Panc1 (cell line): ENCODE measurements at regions not wholly inside any gene's neighbourhood (a gene's known extent, or its start where the extent isn't known, plus 50 kb on each side); places are given as distances from the start of the nearest gene placed in this dataset.

Experiments
- ATAC-seq: fragments of 200-7000 bp; cut with Tn5 transposase; 2 replicates; pipeline ENCODE4 v1.9.1; 2020; ENCODE audit warnings: mild to moderate bottlenecking, moderate library complexity
- BruUV-seq: library from RNA; stranded (reverse); fragments of 400-500 nt; replicated peaks from 2 replicates; lab custom pipeline; 2021; lab: Mats Ljungman, UMichigan
- CTCF ChIA-PET: fragments of 300-600 bp; sonication (Branson Sonifier 250); formaldehyde crosslinking; loops from one replicate; lab custom pipeline; 2022; ENCODE audit warnings: antibody characterized with exemption; lab: Charles Lee
- POLR2A ChIA-PET: fragments of 300-600 bp; sonication (Branson Sonifier 250); formaldehyde crosslinking; loops from one replicate; lab custom pipeline; 2022; ENCODE audit warnings: antibody characterized with exemption; lab: Charles Lee
- DNase-seq: peaks from one replicate; pipeline ENCODE4 v3.0.0-alpha.2; 2010; ENCODE audit warnings: low read depth, low spot score
- H3K27ac ChIP-seq: 2 replicates; pipeline ENCODE4 v1.5.1; 2011; ENCODE audit warnings: mild to moderate bottlenecking, low read length, inconsistent platforms
- H3K27me3 ChIP-seq: fragments of 200-500 bp; sonication (Bioruptor generic); 2 replicates; pipeline ENCODE4 v1.6.0; 2014; ENCODE audit warnings: low read length, inconsistent platforms; ENCODE audit not compliant: control insufficient read depth, insufficient read depth
- H3K36me3 ChIP-seq: fragments of 200-500 bp; sonication (Bioruptor generic); 2 replicates; pipeline ENCODE4 v1.5.1; 2014; ENCODE audit warnings: inconsistent platforms, mild to moderate bottlenecking, low read length, moderate library complexity; ENCODE audit not compliant: control insufficient read depth, insufficient read depth
- H3K4me1 ChIP-seq: 2 replicates; pipeline ENCODE4 v1.5.1; 2011; ENCODE audit warnings: inconsistent platforms, mild to moderate bottlenecking, low read length, moderate library complexity; ENCODE audit not compliant: control insufficient read depth, insufficient read depth
- H3K4me3 ChIP-seq, 2 experiments: 2 replicates each; pipeline ENCODE4 v1.5.1; 2011 to 2012; ENCODE audit warnings: low read depth in 2 of 2, low read length in 2 of 2, mild to moderate bottlenecking in 2 of 2, inconsistent platforms in 1 of 2, moderate library complexity in 1 of 2
- H3K9me3 ChIP-seq: fragments of 200-500 bp; sonication (Bioruptor generic); 2 replicates; pipeline ENCODE4 v1.5.1; 2014; ENCODE audit warnings: low read depth, mild to moderate bottlenecking, inconsistent platforms, low read length, moderate library complexity; ENCODE audit not compliant: control insufficient read depth, insufficient read depth
- POLR2AphosphoS5 ChIP-seq: IDR thresholded peaks from 2 replicates; pipeline ENCODE4 v1.6.1; 2012; ENCODE audit warnings: mild to moderate bottlenecking, low read depth, low read length, moderate library complexity
- REST ChIP-seq, 2 experiments: IDR thresholded peaks; 2 replicates each; pipeline ENCODE4 v1.6.1; 2011 to 2012; ENCODE audit warnings: low read depth in 2 of 2, control low read depth in 1 of 2, low read length in 1 of 2, mild to moderate bottlenecking in 1 of 2, moderate library complexity in 1 of 2; ENCODE audit not compliant: insufficient read depth in 1 of 2
- SIN3A ChIP-seq: IDR thresholded peaks from 2 replicates; pipeline ENCODE4 v1.6.1; 2012; ENCODE audit warnings: low read depth, mild to moderate bottlenecking, low read length, moderate library complexity, borderline replicate concordance; ENCODE audit not compliant: insufficient read depth
- TCF7L2 ChIP-seq: IDR thresholded peaks from 2 replicates; pipeline ENCODE4 v1.6.1; 2011; ENCODE audit warnings: mild to moderate bottlenecking, low read depth, low read length, inconsistent platforms
- in situ Hi-C: cut with HindIII; loops from 2 replicates; pipeline ENCODE4 v1.10.0; 2016; ENCODE audit warnings: low sequenced_read_pairs, low pct_unique_long_range_greater_than_20kb
- intact Hi-C: fragments of 100-400 bp; cut with micrococcal nuclease; formaldehyde crosslinking; loops from one replicate; pipeline ENCODE4 v1.10.0; 2022; ENCODE audit not compliant: unreplicated experiment
- TF ChIP-seq, protein P1 (sequence below): fragments of 450-650 bp; IDR thresholded peaks from 2 replicates; pipeline ENCODE4 v1.5.1; 2017; ENCODE audit warnings: mild to moderate bottlenecking

DNA sequence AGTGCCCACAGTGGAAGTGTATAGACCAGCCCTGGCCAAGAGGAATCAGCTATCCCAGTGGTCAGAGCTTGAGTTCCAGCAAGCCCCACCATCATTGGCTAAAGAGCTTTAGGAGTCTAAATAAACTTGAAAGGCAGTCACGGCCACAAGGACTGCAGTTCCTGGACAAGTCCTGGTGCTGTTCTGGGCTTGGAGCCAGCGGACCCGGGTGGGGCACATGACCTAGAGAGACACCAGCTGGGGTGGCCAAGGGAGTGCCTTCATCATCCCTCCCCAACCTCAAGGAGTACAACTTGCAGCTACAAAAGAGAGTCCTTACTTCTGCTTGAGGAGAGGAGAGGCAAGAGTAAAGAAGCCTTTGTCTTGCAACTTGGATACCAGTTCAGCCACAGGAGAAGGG is 439.8 kb upstream of the TMEFF2 start:
- Histone ChIP-seq H3K27me3 (no peaks in the 10 kb centered on the region), H3K4me3 (no peak overlapping the region), H3K4me1 (no peaks in the 10 kb centered on the region), H3K9me3 (no peaks in the 10 kb centered on the region), H3K27ac (no peak overlapping the region), H3K36me3 (no peaks in the 10 kb centered on the region)
- in situ Hi-C loops = no loop called here
- CTCF ChIA-PET = no interaction called here
- intact Hi-C loops = no loop called here
- no TSS peak for BruUV-seq
- TF ChIP-seq REST (IDR thresholded peaks at IDR 0.05; ENCODE audit: insufficient read depth in 1 of 2, low read depth in 2 of 2, low read length in 1 of 2) = no peak
- TF ChIP-seq TCF7L2 = no peak
- no peak for TF ChIP-seq SIN3A
- DNase-seq = no peak
- ATAC-seq = no peak
- POLR2A ChIA-PET = no interaction called here

DNA sequence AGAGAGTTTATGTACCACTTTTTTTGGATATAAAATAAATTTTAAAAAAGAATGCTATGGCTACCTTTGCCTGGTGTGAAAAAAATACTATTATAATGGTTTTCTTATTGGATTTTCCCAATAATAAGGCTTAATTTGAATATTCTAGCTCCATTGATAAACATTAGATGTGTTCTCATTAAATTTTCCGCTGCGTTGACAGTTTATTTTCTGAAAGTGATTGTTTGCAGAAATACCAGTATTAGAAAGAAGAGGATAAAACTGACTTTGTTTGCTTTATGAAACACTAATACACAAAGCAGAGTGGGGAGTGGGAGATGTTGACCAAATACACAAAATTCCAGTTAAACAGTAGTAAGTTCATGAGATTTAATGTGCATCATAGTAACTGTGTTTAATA is 433.3 kb upstream of the TMEFF2 start:
- TF ChIP-seq POLR2AphosphoS5 (no peak), REST (IDR thresholded peaks at IDR 0.05; ENCODE audit: insufficient read depth in 1 of 2, low read depth in 2 of 2, low read length in 1 of 2) (no peak), TCF7L2 (no peak)
- POLR2A ChIA-PET = no interaction called here
- no peaks in the 10 kb centered on the region for H3K27me3 ChIP-seq
- H3K36me3 ChIP-seq = no peaks in the 10 kb centered on the region
- ATAC-seq (no peak), DNase-seq (no peak)
- in situ Hi-C loops = no loop called here
- CTCF ChIA-PET = no interaction called here
- H3K27ac ChIP-seq = no peak overlapping the region
- intact Hi-C loops = no loop called here
- no peaks in the 10 kb centered on the region for H3K4me1 ChIP-seq
- no peaks in the 10 kb centered on the region for H3K9me3 ChIP-seq
- BruUV-seq = no TSS peak
- H3K4me3 ChIP-seq = no peak overlapping the region

GRCh38 chr2:192615105-192615504 is 420.4 kb upstream of the TMEFF2 start:
- no peak for ATAC-seq
- Histone ChIP-seq H3K4me3 (no peak overlapping the region), H3K4me1 (no peaks in the 10 kb centered on the region), H3K27me3 (no peaks in the 10 kb centered on the region), H3K36me3 (no peaks in the 10 kb centered on the region), H3K27ac (no peak overlapping the region), H3K9me3 (no peaks in the 10 kb centered on the region)
- no peak for TF ChIP-seq TCF7L2
- no peak for TF ChIP-seq SIN3A
- TF ChIP-seq REST (IDR thresholded peaks at IDR 0.05; ENCODE audit: insufficient read depth in 1 of 2, low read depth in 2 of 2, low read length in 1 of 2) = no peak
- no peak for TF ChIP-seq POLR2AphosphoS5
- TF ChIP-seq, protein P1, sequence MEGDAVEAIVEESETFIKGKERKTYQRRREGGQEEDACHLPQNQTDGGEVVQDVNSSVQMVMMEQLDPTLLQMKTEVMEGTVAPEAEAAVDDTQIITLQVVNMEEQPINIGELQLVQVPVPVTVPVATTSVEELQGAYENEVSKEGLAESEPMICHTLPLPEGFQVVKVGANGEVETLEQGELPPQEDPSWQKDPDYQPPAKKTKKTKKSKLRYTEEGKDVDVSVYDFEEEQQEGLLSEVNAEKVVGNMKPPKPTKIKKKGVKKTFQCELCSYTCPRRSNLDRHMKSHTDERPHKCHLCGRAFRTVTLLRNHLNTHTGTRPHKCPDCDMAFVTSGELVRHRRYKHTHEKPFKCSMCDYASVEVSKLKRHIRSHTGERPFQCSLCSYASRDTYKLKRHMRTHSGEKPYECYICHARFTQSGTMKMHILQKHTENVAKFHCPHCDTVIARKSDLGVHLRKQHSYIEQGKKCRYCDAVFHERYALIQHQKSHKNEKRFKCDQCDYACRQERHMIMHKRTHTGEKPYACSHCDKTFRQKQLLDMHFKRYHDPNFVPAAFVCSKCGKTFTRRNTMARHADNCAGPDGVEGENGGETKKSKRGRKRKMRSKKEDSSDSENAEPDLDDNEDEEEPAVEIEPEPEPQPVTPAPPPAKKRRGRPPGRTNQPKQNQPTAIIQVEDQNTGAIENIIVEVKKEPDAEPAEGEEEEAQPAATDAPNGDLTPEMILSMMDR = no peak
- ChIA-PET CTCF (no interaction called here), POLR2A (no interaction called here)
- intact Hi-C loops = no loop called here
- no TSS peak for BruUV-seq
- in situ Hi-C loops = no loop called here
- DNase-seq = no peak
